ENCODE measurements at regions not wholly inside any gene's neighbourhood (a gene's known extent, or its start where the extent isn't known, plus 50 kb on each side); places are given as distances from the start of the nearest gene placed in this dataset.

DNA sequence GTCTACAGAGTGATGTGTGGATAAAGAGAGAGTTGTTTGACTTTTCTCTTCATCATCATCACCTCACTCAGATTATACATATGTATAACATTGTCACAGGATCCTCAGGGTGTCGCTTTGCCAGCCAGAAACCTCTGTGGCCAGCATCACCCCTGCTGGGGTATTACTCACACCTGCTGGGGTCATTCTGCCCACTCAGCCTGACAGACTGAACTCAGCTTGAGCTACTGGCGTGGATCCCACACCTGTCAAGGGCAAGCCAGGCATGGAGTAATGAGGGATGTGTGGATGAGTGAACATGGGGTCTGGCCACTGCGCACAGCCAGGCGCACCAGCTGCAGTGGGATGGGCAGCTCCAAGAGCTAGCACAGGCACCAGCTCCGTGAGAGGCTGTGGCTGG, 870.6 kb downstream of the CBLN2 start:
- no peak for TF ChIP-seq SP1 (IDR thresholded peaks at IDR 0.05)
- no peak for TF ChIP-seq TARDBP (IDR thresholded peaks at IDR 0.05)
- no peak for TF ChIP-seq ZNF384 (IDR thresholded peaks at IDR 0.05)
- no peak for TF ChIP-seq NFRKB (IDR thresholded peaks at IDR 0.05)
